GM13977 (cell line): ENCODE measurements at regions not wholly inside any gene's neighbourhood (a gene's known extent, or its start where the extent isn't known, plus 50 kb on each side); places are given as distances from the start of the nearest gene placed in this dataset.

ENCODE experiments used
- DNase-seq: peaks from one replicate; pipeline ENCODE4 v3.0.0; 2012; ENCODE audit warnings: low spot score
- CTCF ChIP-seq: IDR thresholded peaks from 2 replicates; pipeline ENCODE4 v1.5.1; 2012; ENCODE audit warnings: mild to moderate bottlenecking, control low read depth; ENCODE audit not compliant: insufficient read depth; ENCODE audit errors: extremely low read depth, missing control alignments
- in situ Hi-C: fragments of 300-500 bp; cut with MboI; formaldehyde crosslinking; loops from one replicate; pipeline ENCODE4 v1.12.0; 2022; ENCODE audit warnings: low sequenced_read_pairs, low pct_unique_long_range_greater_than_20kb, mixed read lengths, inconsistent platforms; ENCODE audit not compliant: unreplicated experiment

DNA sequence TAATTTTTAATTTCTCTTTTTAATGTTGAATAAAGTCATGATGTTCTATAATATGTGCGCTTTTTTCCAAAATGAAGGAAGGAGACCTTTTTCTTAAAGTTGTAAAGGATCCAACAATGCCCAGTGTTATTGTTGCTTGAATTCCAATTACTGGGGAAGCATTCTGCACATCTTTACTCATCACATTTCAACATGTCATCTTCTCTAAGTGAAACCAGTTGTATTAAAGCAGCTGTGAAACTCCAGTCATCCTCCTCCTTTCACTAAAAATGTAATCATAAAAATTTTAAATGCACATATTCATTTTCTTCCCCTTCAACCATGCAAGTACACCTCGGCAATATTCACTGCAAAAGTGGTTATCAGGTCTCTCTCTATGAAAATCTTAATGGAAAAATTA is 722.7 kb downstream of the TSN start:
- TF ChIP-seq CTCF, result no peak
- in situ Hi-C loops, result no loop called here

DNA sequence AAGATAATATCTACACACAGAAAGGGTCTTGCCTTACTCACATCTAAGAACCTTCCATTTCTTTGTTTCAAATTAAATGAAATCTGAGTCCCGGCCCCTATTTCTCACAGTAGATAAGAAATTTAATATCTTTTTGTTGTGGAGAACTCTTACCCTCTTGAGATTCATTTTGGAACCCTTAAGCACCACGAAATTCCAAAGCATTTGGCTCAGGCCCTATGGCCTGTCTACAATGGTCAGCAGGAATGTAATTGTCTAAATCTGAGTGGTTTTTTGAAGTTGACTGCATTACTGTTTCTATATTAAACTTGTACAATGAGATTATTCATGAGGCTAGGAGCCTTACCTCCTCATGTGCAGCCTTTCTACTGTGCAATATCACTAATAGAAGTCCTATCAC is 723.3 kb downstream of the TSN start:
- TF ChIP-seq CTCF, result no peak
- no peak for DNase-seq
- in situ Hi-C loops, result no loop called here

More for the DNA sequence above, 722.7 kb downstream of the TSN start:
- DNase-seq, result no peak

GRCh38 chr2:122480501-122481243 is 725.2 kb downstream of the TSN start:
- no peak for TF ChIP-seq CTCF
- DNase-seq, result no peak
- in situ Hi-C loops, result no loop called here

DNA sequence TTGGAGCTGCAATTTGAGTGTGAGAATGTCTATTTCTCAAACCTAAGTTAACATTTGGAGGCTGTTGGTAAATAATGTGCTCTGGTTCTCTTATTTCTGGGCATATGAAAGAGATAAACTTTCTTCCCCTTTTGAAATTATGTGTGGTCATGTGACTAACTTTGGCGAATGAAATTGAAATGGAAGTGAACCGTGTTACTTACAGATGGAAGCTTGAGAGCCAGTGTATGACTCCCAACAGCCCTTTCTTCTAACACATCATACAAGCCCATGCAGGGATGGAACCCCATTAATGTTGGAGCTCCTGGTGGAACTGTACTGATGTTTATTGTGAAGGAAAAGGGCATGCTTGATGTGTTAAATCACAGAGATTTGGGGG is 725.8 kb downstream of the TSN start:
- in situ Hi-C loops, result no loop called here
- no peak for DNase-seq
- no peak for TF ChIP-seq CTCF

GRCh38 chr2:122481717-122482116 is 726.3 kb downstream of the TSN start:
- in situ Hi-C loops, result no loop called here
- DNase-seq, result no peak
- no peak for TF ChIP-seq CTCF

DNA sequence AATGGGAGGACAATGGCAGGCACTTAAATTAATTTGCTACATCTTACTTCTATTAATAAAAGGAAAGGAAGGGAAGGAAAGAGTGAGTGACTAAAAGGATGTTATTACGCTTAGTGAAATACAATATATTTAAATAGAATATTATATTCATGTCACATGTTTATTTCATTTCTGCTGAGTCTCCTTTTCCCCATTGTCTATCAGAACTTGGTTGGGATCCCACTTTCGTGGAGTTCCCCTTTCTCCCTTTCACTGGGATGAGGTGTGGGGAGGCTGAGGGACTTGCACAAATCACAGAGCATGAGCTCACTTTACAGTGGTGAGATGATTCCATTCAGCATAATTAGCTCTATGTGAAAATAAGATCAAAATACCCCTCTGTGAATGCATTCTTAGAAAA is 730.6 kb downstream of the TSN start:
- in situ Hi-C loops, result no loop called here

More for the DNA sequence above, 730.6 kb downstream of the TSN start:
- DNase-seq, result no peak
- no peak for TF ChIP-seq CTCF
